GM23248 (cell line): ENCODE measurements at regions not wholly inside any gene's neighbourhood (a gene's known extent, or its start where the extent isn't known, plus 50 kb on each side); places are given as distances from the start of the nearest gene placed in this dataset.

Experiments used
- EZH2 ChIP-seq: fragments of 200-600 bp; sonication (generic); IDR thresholded peaks from 2 replicates; pipeline ENCODE4 v1.6.1; 2018; ENCODE audit warnings: antibody characterized with exemption, mild to moderate bottlenecking; ENCODE audit not compliant: insufficient read depth, poor library complexity, severe bottlenecking
- EZH2phosphoT487 ChIP-seq: fragments of 200-600 bp; sonication (generic); IDR thresholded peaks from 2 replicates; pipeline ENCODE4 v1.6.1; 2018; ENCODE audit warnings: antibody characterized with exemption, moderate library complexity, mild to moderate bottlenecking, low read depth; ENCODE audit not compliant: insufficient read depth

DNA sequence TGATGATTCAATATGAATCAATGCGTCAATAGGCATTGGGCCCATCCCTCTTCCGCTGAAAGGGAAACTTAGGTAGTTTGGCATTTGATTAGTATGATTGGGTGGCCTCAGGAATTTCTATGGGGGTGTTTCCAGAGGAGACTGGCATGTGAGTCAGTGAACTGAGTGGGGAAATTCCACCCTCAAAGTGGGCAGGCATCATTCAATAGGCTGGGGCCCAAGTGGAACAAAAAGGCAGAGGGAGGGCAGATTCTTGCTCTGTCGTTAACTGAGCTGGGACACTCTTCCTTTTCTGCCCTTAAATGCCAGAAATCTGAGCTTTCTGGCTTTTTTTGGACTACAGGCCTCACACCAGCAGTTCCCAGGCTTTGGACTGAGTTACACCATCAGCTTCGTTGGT, 373.5 kb downstream of the RPS29 start:
- TF ChIP-seq EZH2 (no peak), EZH2phosphoT487 (no peak)
